ENCODE measurements at regions not wholly inside any gene's neighbourhood (a gene's known extent, or its start where the extent isn't known, plus 50 kb on each side); places are given as distances from the start of the nearest gene placed in this dataset.

GRCh38 chr3:71902258-71903111 lies 117.5 kb upstream of the PROK2 start:
- no peaks in the 10 kb centered on the region for H3K4me1 ChIP-seq
- in situ Hi-C loops (cut with MboI; ENCODE audit: low pct_ligation_motif_present in 1 of 4, low pct_unique_long_range_greater_than_20kb in 1 of 4, low sequenced_read_pairs in 3 of 4) = no loop called here
- 61 to 69% methylated on average over 3 to 4 of the region's 4 CpGs for WGBS, 2 donors (ENCODE audit: low coverage in 1 of 2)
- no peaks in the 10 kb centered on the region for H3K9me3 ChIP-seq
- TF ChIP-seq CTCF (IDR thresholded peaks at IDR 0.05) = no peak
- TF ChIP-seq POLR2AphosphoS5 (IDR thresholded peaks at IDR 0.05) = no peak
- TF ChIP-seq POLR2A (IDR thresholded peaks at IDR 0.05) = no peak
- TF ChIP-seq EP300 (IDR thresholded peaks at IDR 0.05; ENCODE audit: low read depth) = no peak
- intact Hi-C loops (cut with DNase I; ENCODE audit: low total_unique reads) = no loop called here
- H3K27ac ChIP-seq = no peak overlapping the region
- no peaks in the 10 kb centered on the region for H3K36me3 ChIP-seq
- H3K4me3 ChIP-seq = no peak overlapping the region
- no peaks in the 10 kb centered on the region for H3K27me3 ChIP-seq
- no peak for DNase-seq

GRCh38 chr3:71901645-71902044 lies 116.7 kb upstream of the PROK2 start:
- no peak overlapping the region for H3K27ac ChIP-seq
- intact Hi-C loops (cut with DNase I; ENCODE audit: low total_unique reads) = no loop called here

GRCh38 chr3:71900057-71900456 lies 115.1 kb upstream of the PROK2 start:
- Histone ChIP-seq H3K4me3 (no peak overlapping the region), H3K27me3 (no peaks in the 10 kb centered on the region), H3K4me1 (no peaks in the 10 kb centered on the region), H3K9me3 (no peaks in the 10 kb centered on the region), H3K36me3 (no peaks in the 10 kb centered on the region), H3K27ac (no peak overlapping the region)
- no peak for TF ChIP-seq CTCF (IDR thresholded peaks at IDR 0.05)
- no peak for TF ChIP-seq POLR2AphosphoS5 (IDR thresholded peaks at IDR 0.05)
- TF ChIP-seq POLR2A (IDR thresholded peaks at IDR 0.05) = no peak
- no peak for TF ChIP-seq EP300 (IDR thresholded peaks at IDR 0.05; ENCODE audit: low read depth)
- 91 to 100% methylated on average over 1 to 2 of the region's 2 CpGs for WGBS, 2 donors (ENCODE audit: low coverage in 1 of 2)
- intact Hi-C loops (cut with DNase I; ENCODE audit: low total_unique reads) (no loop called here), in situ Hi-C loops (cut with MboI; ENCODE audit: low pct_ligation_motif_present in 1 of 4, low pct_unique_long_range_greater_than_20kb in 1 of 4, low sequenced_read_pairs in 3 of 4) (no loop called here)
- no peak for DNase-seq

More at GRCh38 chr3:71901645-71902044, 116.7 kb upstream of the PROK2 start:
- in situ Hi-C loops (cut with MboI; ENCODE audit: low pct_ligation_motif_present in 1 of 4, low pct_unique_long_range_greater_than_20kb in 1 of 4, low sequenced_read_pairs in 3 of 4) = no loop called here
- TF ChIP-seq POLR2AphosphoS5 (IDR thresholded peaks at IDR 0.05) (no peak), EP300 (IDR thresholded peaks at IDR 0.05; ENCODE audit: low read depth) (no peak), POLR2A (IDR thresholded peaks at IDR 0.05) (no peak), CTCF (IDR thresholded peaks at IDR 0.05) (no peak)
- DNase-seq = no peak
- H3K4me3 ChIP-seq = no peak overlapping the region
- 93 to 96% methylated on average over 8 to 9 of the region's 9 CpGs for WGBS, 2 donors (ENCODE audit: low coverage in 1 of 2)
- H3K27me3 ChIP-seq = no peaks in the 10 kb centered on the region
- no peaks in the 10 kb centered on the region for H3K9me3 ChIP-seq
- no peaks in the 10 kb centered on the region for H3K36me3 ChIP-seq
- H3K4me1 ChIP-seq = no peaks in the 10 kb centered on the region

- Histone ChIP-seq H3K27ac (no peak overlapping the region), H3K27me3 (no peaks in the 10 kb centered on the region), H3K4me1 (no peaks in the 10 kb centered on the region), H3K4me3 (no peak overlapping the region), H3K9me3 (no peaks in the 10 kb centered on the region), H3K36me3 (no peaks in the 10 kb centered on the region)
- no peak for DNase-seq
- TF ChIP-seq CTCF (IDR thresholded peaks at IDR 0.05) = no peak
- no peak for TF ChIP-seq POLR2AphosphoS5 (IDR thresholded peaks at IDR 0.05)
- TF ChIP-seq EP300 (IDR thresholded peaks at IDR 0.05; ENCODE audit: low read depth) = no peak
- 77 to 89% methylated on average over 4 of the region's 4 CpGs for WGBS, 2 donors (ENCODE audit: low coverage in 1 of 2)
- intact Hi-C loops (cut with DNase I; ENCODE audit: low total_unique reads) = no loop called here
- in situ Hi-C loops (cut with MboI; ENCODE audit: low pct_ligation_motif_present in 1 of 4, low pct_unique_long_range_greater_than_20kb in 1 of 4, low sequenced_read_pairs in 3 of 4) = loop anchor here in 1 of 4 donors (25.0 kb wide), 1 partner anchor 916 kb away; no protein-coding TSS in a partner anchor
Measured at GRCh38 chr3:71896751-71897150, 111.8 kb upstream of the PROK2 start.

Measured in transverse colon (tissue), 4 donors.